BJ (cell line): ENCODE measurements at regions not wholly inside any gene's neighbourhood (a gene's known extent, or its start where the extent isn't known, plus 50 kb on each side); places are given as distances from the start of the nearest gene placed in this dataset.
A peak's percentile ranks its signal among the peaks of the same experiment; 100 is the strongest.

Source experiments
- CTCF ChIA-PET: fragments of 350-600 bp; formaldehyde crosslinking; extraction: SDS; loops from one replicate; lab custom pipeline; 2021; ENCODE audit warnings: antibody characterized with exemption, inconsistent platforms; lab: Yijun Ruan, JAX
- POLR2A ChIA-PET: fragments of 300-600 bp; sonication (Branson Sonifier 250); formaldehyde crosslinking; extraction: SDS; loops from one replicate; lab custom pipeline; 2021; ENCODE audit warnings: antibody characterized with exemption; lab: Charles Lee
- DNase-seq: peaks from one replicate; pipeline ENCODE4 v3.0.0-alpha.2; 2011; ENCODE audit warnings: low read depth
- H3K27me3 ChIP-seq: 2 replicates; pipeline ENCODE4 v1.6.0; 2011; ENCODE audit warnings: low read length; ENCODE audit not compliant: control insufficient read depth, insufficient read depth
- H3K36me3 ChIP-seq: 2 replicates; pipeline ENCODE4 v1.5.1; 2011; ENCODE audit warnings: low read length; ENCODE audit not compliant: control insufficient read depth, insufficient read depth
- H3K4me3 ChIP-seq: 2 replicates; pipeline ENCODE4 v1.5.1; 2011; ENCODE audit warnings: low read depth, mild to moderate bottlenecking, control low read depth, low read length
- TF ChIP-seq, protein P1 (sequence below): IDR thresholded peaks from 2 replicates; pipeline ENCODE4 v1.5.1; 2011; ENCODE audit warnings: low read depth, mild to moderate bottlenecking, control low read depth, inconsistent platforms, low read length, moderate library complexity; ENCODE audit not compliant: insufficient read depth

DNA sequence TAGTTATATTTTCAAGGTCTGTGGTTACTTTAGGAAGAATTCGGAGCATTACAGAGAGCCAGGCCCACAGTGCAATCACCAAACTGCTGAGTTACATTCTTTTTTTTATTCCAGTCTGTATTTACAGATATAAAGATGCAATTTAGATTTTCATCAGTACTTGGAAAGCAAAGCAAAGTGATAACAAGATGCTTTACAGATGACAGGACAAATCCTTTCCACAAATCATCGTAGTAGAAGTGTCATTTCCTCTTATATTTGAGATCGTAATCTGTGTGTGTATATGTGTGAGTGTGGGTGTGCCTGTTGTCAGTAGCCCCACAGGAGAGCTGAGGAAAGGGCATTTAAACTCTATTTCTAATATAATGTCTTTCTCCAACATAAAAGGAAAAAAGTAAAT is 1893.7 kb downstream of the STIM2 start:
- H3K4me3 ChIP-seq, result no peak overlapping the region
- no peak for DNase-seq
- ChIA-PET CTCF (no interaction called here), POLR2A (no interaction called here)
- H3K27me3 ChIP-seq, result no peaks in the 10 kb centered on the region
- no peaks in the 10 kb centered on the region for H3K36me3 ChIP-seq
- TF ChIP-seq, protein P1, sequence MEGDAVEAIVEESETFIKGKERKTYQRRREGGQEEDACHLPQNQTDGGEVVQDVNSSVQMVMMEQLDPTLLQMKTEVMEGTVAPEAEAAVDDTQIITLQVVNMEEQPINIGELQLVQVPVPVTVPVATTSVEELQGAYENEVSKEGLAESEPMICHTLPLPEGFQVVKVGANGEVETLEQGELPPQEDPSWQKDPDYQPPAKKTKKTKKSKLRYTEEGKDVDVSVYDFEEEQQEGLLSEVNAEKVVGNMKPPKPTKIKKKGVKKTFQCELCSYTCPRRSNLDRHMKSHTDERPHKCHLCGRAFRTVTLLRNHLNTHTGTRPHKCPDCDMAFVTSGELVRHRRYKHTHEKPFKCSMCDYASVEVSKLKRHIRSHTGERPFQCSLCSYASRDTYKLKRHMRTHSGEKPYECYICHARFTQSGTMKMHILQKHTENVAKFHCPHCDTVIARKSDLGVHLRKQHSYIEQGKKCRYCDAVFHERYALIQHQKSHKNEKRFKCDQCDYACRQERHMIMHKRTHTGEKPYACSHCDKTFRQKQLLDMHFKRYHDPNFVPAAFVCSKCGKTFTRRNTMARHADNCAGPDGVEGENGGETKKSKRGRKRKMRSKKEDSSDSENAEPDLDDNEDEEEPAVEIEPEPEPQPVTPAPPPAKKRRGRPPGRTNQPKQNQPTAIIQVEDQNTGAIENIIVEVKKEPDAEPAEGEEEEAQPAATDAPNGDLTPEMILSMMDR, result no peak

- TF ChIP-seq, protein P1, result no peak
- H3K36me3 ChIP-seq, result no peaks in the 10 kb centered on the region
- CTCF ChIA-PET, result no interaction called here
- no peak for DNase-seq
- POLR2A ChIA-PET, result no interaction called here
- no peaks in the 10 kb centered on the region for H3K27me3 ChIP-seq
- no peak overlapping the region for H3K4me3 ChIP-seq
Observed at GRCh38 chr4:28755081-28755480, 1894.4 kb downstream of the STIM2 start.

DNA sequence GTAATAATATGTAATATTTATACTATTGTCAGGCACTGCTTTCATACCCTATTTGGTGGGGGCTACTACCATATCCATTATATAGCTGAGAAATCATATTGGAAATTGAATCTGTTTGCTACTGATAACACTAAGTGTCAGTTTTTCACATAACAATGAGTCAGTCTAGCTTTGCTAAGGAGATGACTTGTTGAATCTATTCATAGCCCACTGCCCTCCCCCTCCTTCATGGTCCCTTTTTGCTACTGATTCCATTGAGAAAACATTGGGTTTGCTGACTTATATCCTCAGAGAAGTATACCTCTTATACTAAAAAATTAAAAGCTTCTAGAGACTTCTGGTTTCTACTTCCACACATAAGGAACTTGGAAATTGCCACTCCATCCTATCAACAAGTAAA is 1898.4 kb downstream of the STIM2 start:
- DNase-seq, result no peak
- Histone ChIP-seq H3K36me3 (no peaks in the 10 kb centered on the region), H3K4me3 (no peak overlapping the region), H3K27me3 (no peaks in the 10 kb centered on the region)
- CTCF ChIA-PET, result no interaction called here
- TF ChIP-seq, protein P1, result no peak
- POLR2A ChIA-PET, result no interaction called here

DNA sequence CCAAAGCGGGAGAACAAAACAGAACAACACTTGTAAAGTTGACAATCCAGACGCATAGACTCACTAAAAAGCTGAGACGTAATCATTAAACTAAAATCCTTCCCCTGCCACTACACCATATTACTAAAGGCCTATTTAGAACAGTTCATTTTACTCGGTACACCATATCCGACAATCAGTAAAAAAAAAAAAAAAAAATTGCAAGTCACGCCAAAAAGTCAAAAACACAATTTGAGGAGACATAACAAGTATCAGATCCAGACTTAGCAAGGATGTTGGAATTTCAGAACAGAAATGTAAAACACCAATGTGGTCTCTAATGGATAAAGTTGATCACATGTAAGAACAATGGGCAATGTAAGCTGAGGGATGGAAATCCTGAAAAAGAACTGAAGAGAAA is 1899.4 kb downstream of the STIM2 start:
- no peak for DNase-seq
- Histone ChIP-seq H3K36me3 (no peaks in the 10 kb centered on the region), H3K4me3 (no peak overlapping the region), H3K27me3 (no peaks in the 10 kb centered on the region)
- CTCF ChIA-PET, result no interaction called here
- TF ChIP-seq, protein P1, result no peak
- POLR2A ChIA-PET, result no interaction called here

- CTCF ChIA-PET, result no interaction called here
- no peak overlapping the region for H3K4me3 ChIP-seq
- POLR2A ChIA-PET, result no interaction called here
Observed at GRCh38 chr4:28772066-28772465, 1911.4 kb downstream of the STIM2 start.

More at GRCh38 chr4:28772066-28772465, 1911.4 kb downstream of the STIM2 start:
- peak; percentile 21 for DNase-seq
- TF ChIP-seq, protein P1, result no peak
- no peaks in the 10 kb centered on the region for H3K27me3 ChIP-seq
- H3K36me3 ChIP-seq, result no peaks in the 10 kb centered on the region
